ENCODE measurements at regions not wholly inside any gene's neighbourhood (a gene's known extent, or its start where the extent isn't known, plus 50 kb on each side); places are given as distances from the start of the nearest gene placed in this dataset.

DNA sequence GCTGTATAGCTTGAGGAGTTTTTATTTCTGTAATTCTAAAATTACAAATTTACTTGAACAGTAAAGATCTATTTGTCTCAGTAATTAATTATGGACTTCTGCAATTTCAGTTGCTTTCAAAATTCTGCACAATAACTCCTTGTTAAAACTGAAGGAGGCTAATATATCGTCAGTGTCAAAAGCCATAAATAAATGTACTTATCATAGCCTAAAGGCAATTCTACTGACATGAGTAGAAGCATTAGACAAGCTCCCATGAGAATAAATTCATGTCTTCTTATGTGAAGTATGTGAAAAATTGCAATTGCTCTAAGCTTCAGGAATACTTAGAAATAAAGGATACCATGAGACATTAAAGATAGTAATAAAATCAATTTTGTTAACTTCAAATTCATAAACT lies 381.2 kb upstream of the PCDH10 start (continued):
- no peak for TF ChIP-seq KLF15 (CRISPR knock-in tag; IDR thresholded peaks at IDR 0.05; ENCODE audit: borderline replicate concordance)

DNA sequence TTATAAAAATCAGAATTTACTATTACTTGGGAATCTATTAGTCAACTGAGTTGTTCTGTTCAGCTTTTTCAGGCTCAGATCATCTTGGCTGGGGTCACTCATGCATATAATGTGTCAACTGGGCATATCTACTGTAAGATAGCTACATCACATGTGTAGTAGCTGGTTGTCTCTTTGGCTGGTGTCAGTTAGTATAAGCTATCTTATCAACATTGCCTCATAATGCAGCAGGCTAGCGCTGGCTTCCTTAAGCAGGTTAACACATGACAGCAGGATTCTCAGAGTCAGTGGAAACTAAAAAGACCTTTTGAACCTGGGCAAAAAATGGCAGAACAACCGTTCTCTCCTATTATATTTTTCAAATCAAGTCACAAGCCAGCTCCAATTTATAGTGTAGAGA lies 378.3 kb upstream of the PCDH10 start:
- 0% methylated on average over 2 of the region's 2 CpGs for WGBS (ENCODE audit: low lambda C conversion rate)
- H3K4me2 ChIP-seq (ENCODE audit: low read depth, low read length), result no peak overlapping the region
- no peaks in the 10 kb centered on the region for H3K4me1 ChIP-seq (ENCODE audit: insufficient read depth, low read length)
- no TSS peak for BruUV-seq (replicated peaks)
- no peaks in the 10 kb centered on the region for H3K9me3 ChIP-seq (ENCODE audit: low read length)
- no peaks in the 10 kb centered on the region for H3K36me3 ChIP-seq (replicated peaks in 1 of 2; ENCODE audit: control insufficient read depth in 1 of 2, insufficient read depth in 2 of 2, low read length in 2 of 2)
- no peak overlapping the region for H3K4me3 ChIP-seq (replicated peaks in 1 of 3; ENCODE audit: insufficient read depth in 1 of 3, low read depth in 2 of 3, low read length in 3 of 3)
- FAIRE-seq (no peak), DNase-seq (ENCODE audit: low spot score) (no peak), ATAC-seq (no peak)
- POLR2A ChIA-PET, result no interaction called here
- no peaks in the 10 kb centered on the region for H3K27me3 ChIP-seq (ENCODE audit: control insufficient read depth in 1 of 2, insufficient read depth in 2 of 2, low read length in 2 of 2)
- H2AFZ ChIP-seq (ENCODE audit: low read length), result no peak overlapping the region
- H3K9ac ChIP-seq (ENCODE audit: insufficient read depth, low read depth, low read length), result no peak overlapping the region
- CTCF ChIA-PET (ENCODE audit: low intra/inter-chr PET ratio, low total read pairs), result no interaction called here
- H3K79me2 ChIP-seq (ENCODE audit: insufficient read depth, low read length), result no peaks in the 10 kb centered on the region
- intact Hi-C loops (cut with micrococcal nuclease; ENCODE audit: unreplicated experiment) (no loop called here), in situ Hi-C loops (cut with HindIII; ENCODE audit: extremely low pct_ligation_motif_present, low pct_unique_long_range_greater_than_20kb) (no loop called here)
- no peaks in the 10 kb centered on the region for H4K20me1 ChIP-seq (ENCODE audit: insufficient read depth, low read length)
- no peak overlapping the region for H3K27ac ChIP-seq (ENCODE audit: extremely low read length, insufficient read depth, low read length)
- no peak for TF ChIP-seq SYNCRIP (IDR thresholded peaks at IDR 0.05; ENCODE audit: insufficient read depth, low read depth, low read length)
- no peak for TF ChIP-seq CBX1 (IDR thresholded peaks at IDR 0.05; ENCODE audit: low read depth)
- TF ChIP-seq KLF6 (CRISPR knock-in tag; IDR thresholded peaks at IDR 0.05), result no peak
- TF ChIP-seq AKAP8 (CRISPR knock-in tag; IDR thresholded peaks at IDR 0.05), result no peak
- TF ChIP-seq TEAD3 (CRISPR knock-in tag; optimal IDR thresholded peaks at IDR 0.05; ENCODE audit: borderline replicate concordance), result no peak
- no peak for TF ChIP-seq ZNF138 (CRISPR knock-in tag; IDR thresholded peaks at IDR 0.05; ENCODE audit: low read depth)
- no peak for TF ChIP-seq ZNF768 (CRISPR knock-in tag; IDR thresholded peaks at IDR 0.05)
- TF ChIP-seq NFE2L2 (IDR thresholded peaks at IDR 0.05; ENCODE audit: low read length), result no peak
- no peak for TF ChIP-seq TP53 (CRISPR knock-in tag; conservative IDR thresholded peaks at IDR 0.05)
- TF ChIP-seq, protein P1, sequence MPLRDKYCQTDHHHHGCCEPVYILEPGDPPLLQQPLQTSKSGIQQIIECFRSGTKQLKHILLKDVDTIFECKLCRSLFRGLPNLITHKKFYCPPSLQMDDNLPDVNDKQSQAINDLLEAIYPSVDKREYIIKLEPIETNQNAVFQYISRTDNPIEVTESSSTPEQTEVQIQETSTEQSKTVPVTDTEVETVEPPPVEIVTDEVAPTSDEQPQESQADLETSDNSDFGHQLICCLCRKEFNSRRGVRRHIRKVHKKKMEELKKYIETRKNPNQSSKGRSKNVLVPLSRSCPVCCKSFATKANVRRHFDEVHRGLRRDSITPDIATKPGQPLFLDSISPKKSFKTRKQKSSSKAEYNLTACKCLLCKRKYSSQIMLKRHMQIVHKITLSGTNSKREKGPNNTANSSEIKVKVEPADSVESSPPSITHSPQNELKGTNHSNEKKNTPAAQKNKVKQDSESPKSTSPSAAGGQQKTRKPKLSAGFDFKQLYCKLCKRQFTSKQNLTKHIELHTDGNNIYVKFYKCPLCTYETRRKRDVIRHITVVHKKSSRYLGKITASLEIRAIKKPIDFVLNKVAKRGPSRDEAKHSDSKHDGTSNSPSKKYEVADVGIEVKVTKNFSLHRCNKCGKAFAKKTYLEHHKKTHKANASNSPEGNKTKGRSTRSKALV (CRISPR knock-in tag; IDR thresholded peaks at IDR 0.05), result no peak
- TF ChIP-seq SSRP1 (CRISPR knock-in tag; IDR thresholded peaks at IDR 0.05), result no peak
- no peak for TF ChIP-seq ZNF225 (CRISPR knock-in tag; IDR thresholded peaks at IDR 0.05)
- TF ChIP-seq, protein P2, sequence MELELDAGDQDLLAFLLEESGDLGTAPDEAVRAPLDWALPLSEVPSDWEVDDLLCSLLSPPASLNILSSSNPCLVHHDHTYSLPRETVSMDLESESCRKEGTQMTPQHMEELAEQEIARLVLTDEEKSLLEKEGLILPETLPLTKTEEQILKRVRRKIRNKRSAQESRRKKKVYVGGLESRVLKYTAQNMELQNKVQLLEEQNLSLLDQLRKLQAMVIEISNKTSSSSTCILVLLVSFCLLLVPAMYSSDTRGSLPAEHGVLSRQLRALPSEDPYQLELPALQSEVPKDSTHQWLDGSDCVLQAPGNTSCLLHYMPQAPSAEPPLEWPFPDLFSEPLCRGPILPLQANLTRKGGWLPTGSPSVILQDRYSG (CRISPR knock-in tag; IDR thresholded peaks at IDR 0.05), result no peak
- TF ChIP-seq, protein P3, sequence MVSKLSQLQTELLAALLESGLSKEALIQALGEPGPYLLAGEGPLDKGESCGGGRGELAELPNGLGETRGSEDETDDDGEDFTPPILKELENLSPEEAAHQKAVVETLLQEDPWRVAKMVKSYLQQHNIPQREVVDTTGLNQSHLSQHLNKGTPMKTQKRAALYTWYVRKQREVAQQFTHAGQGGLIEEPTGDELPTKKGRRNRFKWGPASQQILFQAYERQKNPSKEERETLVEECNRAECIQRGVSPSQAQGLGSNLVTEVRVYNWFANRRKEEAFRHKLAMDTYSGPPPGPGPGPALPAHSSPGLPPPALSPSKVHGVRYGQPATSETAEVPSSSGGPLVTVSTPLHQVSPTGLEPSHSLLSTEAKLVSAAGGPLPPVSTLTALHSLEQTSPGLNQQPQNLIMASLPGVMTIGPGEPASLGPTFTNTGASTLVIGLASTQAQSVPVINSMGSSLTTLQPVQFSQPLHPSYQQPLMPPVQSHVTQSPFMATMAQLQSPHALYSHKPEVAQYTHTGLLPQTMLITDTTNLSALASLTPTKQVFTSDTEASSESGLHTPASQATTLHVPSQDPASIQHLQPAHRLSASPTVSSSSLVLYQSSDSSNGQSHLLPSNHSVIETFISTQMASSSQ (IDR thresholded peaks at IDR 0.05; ENCODE audit: low read depth), result no peak
- TF ChIP-seq, protein P3 (CRISPR knock-in tag; IDR thresholded peaks at IDR 0.05; ENCODE audit: borderline replicate concordance), result no peak
- no peak for TF ChIP-seq KLF11 (CRISPR knock-in tag; IDR thresholded peaks at IDR 0.05)
- TF ChIP-seq CBX5 (CRISPR knock-in tag; IDR thresholded peaks at IDR 0.05; ENCODE audit: borderline replicate concordance), result no peak
- TF ChIP-seq DPF2 (CRISPR knock-in tag; IDR thresholded peaks at IDR 0.05; ENCODE audit: borderline replicate concordance, low read depth), result no peak
- no peak for TF ChIP-seq ZNF33A (CRISPR knock-in tag; IDR thresholded peaks at IDR 0.05; ENCODE audit: borderline replicate concordance)

Data from HepG2 (cell line).